Gastrocnemius medialis (tissue), 4 donors: ENCODE measurements at regions not wholly inside any gene's neighbourhood (a gene's known extent, or its start where the extent isn't known, plus 50 kb on each side); places are given as distances from the start of the nearest gene placed in this dataset.

ENCODE experiments used
- CTCF ChIP-seq, 5 experiments: fragments of 450-650 bp in 3 of 5; fragments of 200-600 bp in 2 of 5; sonication (generic) in 2 of 5; IDR thresholded peaks in 4 of 5; conservative IDR thresholded peaks in 1 of 5; 1 replicate in 4 of 5; 2 replicates in 1 of 5; pipeline ENCODE4 v1.5.1; 2016 to 2019; ENCODE audit warnings: antibody characterized with exemption in 5 of 5, mild to moderate bottlenecking in 3 of 5, moderate library complexity in 3 of 5
- POLR2A ChIP-seq, 2 donors: fragments of 450-650 bp; IDR thresholded peaks; one replicate each; pipeline ENCODE4 v1.6.1; 2017; ENCODE audit warnings: antibody characterized with exemption in 2 of 2, mild to moderate bottlenecking in 2 of 2, moderate library complexity in 2 of 2

- no peak for TF ChIP-seq CTCF (IDR thresholded peaks at IDR 0.05 in 4 of 5, conservative IDR thresholded peaks at IDR 0.05 in 1 of 5)
- TF ChIP-seq POLR2A (IDR thresholded peaks at IDR 0.05), result no peak
Measured at GRCh38 chr9:117480729-117481128, 65.9 kb upstream of the ASTN2 start.
